ENCODE measurements at regions not wholly inside any gene's neighbourhood (a gene's known extent, or its start where the extent isn't known, plus 50 kb on each side); places are given as distances from the start of the nearest gene placed in this dataset.

- no peak overlapping the region for H3K4me2 ChIP-seq (ENCODE audit: low read length)
- no peak overlapping the region for H2AFZ ChIP-seq
- no peaks in the 10 kb centered on the region for H3K79me2 ChIP-seq
- H3K4me3 ChIP-seq (ENCODE audit: low read depth, low read length): no peak overlapping the region
- no peaks in the 10 kb centered on the region for H3K27me3 ChIP-seq (ENCODE audit: control insufficient read depth, insufficient read depth, low read length)
- no peaks in the 10 kb centered on the region for H3K36me3 ChIP-seq (ENCODE audit: control insufficient read depth, insufficient read depth, low read length)
- no peaks in the 10 kb centered on the region for H3K9me3 ChIP-seq (ENCODE audit: control insufficient read depth, low read length)
- no peak overlapping the region for H3K9ac ChIP-seq
- no peaks in the 10 kb centered on the region for H3K4me1 ChIP-seq
- no peak for TF ChIP-seq CTCF (IDR thresholded peaks at IDR 0.05)
- H3K27ac ChIP-seq: no peak overlapping the region
These were observed 363.2 kb upstream of the DDHD1 start for GRCh38 chr14:53516261-53516774.

- Histone ChIP-seq H3K4me3 (ENCODE audit: low read depth, low read length) (no peak overlapping the region), H3K27me3 (ENCODE audit: control insufficient read depth, insufficient read depth, low read length) (no peaks in the 10 kb centered on the region), H3K4me2 (ENCODE audit: low read length) (no peak overlapping the region), H3K9me3 (ENCODE audit: control insufficient read depth, low read length) (no peaks in the 10 kb centered on the region), H3K27ac (no peak overlapping the region), H3K9ac (no peak overlapping the region), H3K79me2 (no peaks in the 10 kb centered on the region), H3K36me3 (ENCODE audit: control insufficient read depth, insufficient read depth, low read length) (no peaks in the 10 kb centered on the region), H3K4me1 (no peaks in the 10 kb centered on the region), H2AFZ (no peak overlapping the region)
- TF ChIP-seq CTCF (IDR thresholded peaks at IDR 0.05): no peak
These were observed 362.2 kb upstream of the DDHD1 start for GRCh38 chr14:53515276-53515675.

GRCh38 chr14:53514197-53514596, 361.1 kb upstream of the DDHD1 start:
- H3K4me1 ChIP-seq: no peaks in the 10 kb centered on the region
- no peak overlapping the region for H3K4me3 ChIP-seq (ENCODE audit: low read depth, low read length)
- no peak overlapping the region for H3K4me2 ChIP-seq (ENCODE audit: low read length)
- H3K79me2 ChIP-seq: no peaks in the 10 kb centered on the region
- H3K36me3 ChIP-seq (ENCODE audit: control insufficient read depth, insufficient read depth, low read length): no peaks in the 10 kb centered on the region
- H3K9me3 ChIP-seq (ENCODE audit: control insufficient read depth, low read length): no peaks in the 10 kb centered on the region
- H3K9ac ChIP-seq: no peak overlapping the region
- H3K27me3 ChIP-seq (ENCODE audit: control insufficient read depth, insufficient read depth, low read length): no peaks in the 10 kb centered on the region
- no peak overlapping the region for H2AFZ ChIP-seq
- H3K27ac ChIP-seq: no peak overlapping the region
- TF ChIP-seq CTCF (IDR thresholded peaks at IDR 0.05): no peak

GRCh38 chr14:53510281-53510912, 357.3 kb upstream of the DDHD1 start:
- Histone ChIP-seq H3K9me3 (ENCODE audit: control insufficient read depth, low read length) (no peaks in the 10 kb centered on the region), H3K27ac (no peak overlapping the region), H2AFZ (no peak overlapping the region), H3K27me3 (ENCODE audit: control insufficient read depth, insufficient read depth, low read length) (no peaks in the 10 kb centered on the region), H3K36me3 (ENCODE audit: control insufficient read depth, insufficient read depth, low read length) (no peaks in the 10 kb centered on the region), H3K4me2 (ENCODE audit: low read length) (no peak overlapping the region), H3K9ac (no peak overlapping the region), H3K4me3 (ENCODE audit: low read depth, low read length) (no peak overlapping the region), H3K79me2 (no peaks in the 10 kb centered on the region), H3K4me1 (no peaks in the 10 kb centered on the region)
- no peak for TF ChIP-seq CTCF (IDR thresholded peaks at IDR 0.05)
